H1 (cell line): ENCODE measurements at regions not wholly inside any gene's neighbourhood (a gene's known extent, or its start where the extent isn't known, plus 50 kb on each side); places are given as distances from the start of the nearest gene placed in this dataset.

Experiments
- CTCF ChIA-PET: fragments of 300-600 bp; sonication (Branson Sonifier 250); formaldehyde crosslinking; loops from one replicate; lab custom pipeline; 2021; ENCODE audit not compliant: partially characterized antibody; lab: Charles Lee
- POLR2A ChIA-PET: fragments of 300-600 bp; sonication (Branson Sonifier 250); formaldehyde crosslinking; loops from one replicate; lab custom pipeline; 2021; ENCODE audit warnings: inconsistent platforms; ENCODE audit not compliant: partially characterized antibody; lab: Charles Lee
- DNase-seq, 2 experiments: peaks; one replicate each; pipeline versions ENCODE4 v3.0.0 to v3.0.0-alpha.2; 2010 to 2022; ENCODE audit warnings: low spot score in 2 of 2, low read depth in 1 of 2, mixed read lengths in 1 of 2
- FAIRE-seq: peaks from 2 replicates; lab custom pipeline; 2011; peaks lifted over from hg19 to GRCh38; lab: Jason Lieb, UNC
- H2AFZ ChIP-seq: 2 replicates; pipeline ENCODE4 v1.8.1; 2012; ENCODE audit warnings: low read length, inconsistent platforms
- H2AK5ac ChIP-seq: 2 replicates; pipeline ENCODE4 v1.6.1; 2013; ENCODE audit warnings: low read depth, low read length
- H2BK120ac ChIP-seq: replicated peaks from 2 replicates; pipeline ENCODE3; 2013; ENCODE audit warnings: low read depth, low read length, inconsistent platforms
- H2BK12ac ChIP-seq: 2 replicates; pipeline ENCODE4 v1.6.1; 2013; ENCODE audit warnings: low read depth, low read length
- H2BK15ac ChIP-seq: 2 replicates; pipeline ENCODE4 v1.6.1; 2013; ENCODE audit warnings: low read length
- H2BK20ac ChIP-seq: 2 replicates; pipeline ENCODE4 v1.6.1; 2013; ENCODE audit warnings: low read length
- H2BK5ac ChIP-seq: 2 replicates; pipeline ENCODE4 v1.6.1; 2013; ENCODE audit warnings: low read depth, low read length
- H3K14ac ChIP-seq: 2 replicates; pipeline ENCODE4 v1.6.1; 2013; ENCODE audit warnings: inconsistent platforms; ENCODE audit not compliant: insufficient read length
- H3K18ac ChIP-seq: 2 replicates; pipeline ENCODE4 v1.6.1; 2013; ENCODE audit warnings: low read length; ENCODE audit errors: extremely low read depth
- H3K23ac ChIP-seq: 2 replicates; pipeline ENCODE4 v1.6.1; 2013; ENCODE audit warnings: inconsistent platforms; ENCODE audit not compliant: insufficient read length
- H3K23me2 ChIP-seq: 2 replicates; pipeline ENCODE4 v1.6.1; 2013; ENCODE audit warnings: low read depth, low read length
- H3K27ac ChIP-seq: 2 replicates; pipeline ENCODE4 v1.6.1; 2011; ENCODE audit warnings: low read depth, low read length, inconsistent platforms
- H3K27me3 ChIP-seq, 4 experiments: replicated peaks in 1 of 4; 1 replicate in 1 of 4; 2 replicates in 3 of 4; pipeline versions ENCODE4 v1.6.1 to v1.8.1; 2011 to 2013; ENCODE audit warnings: low read length in 3 of 4, mild to moderate bottlenecking in 3 of 4, inconsistent platforms in 2 of 4, mixed read lengths in 2 of 4, moderate library complexity in 1 of 4; ENCODE audit not compliant: control insufficient read depth in 3 of 4, insufficient read depth in 3 of 4; ENCODE audit errors: extremely low read depth in 1 of 4
- H3K36me3 ChIP-seq, 4 experiments: 2 replicates each; pipeline versions ENCODE4 v1.6.1 to v1.8.1; 2011 to 2013; ENCODE audit warnings: mild to moderate bottlenecking in 4 of 4, low read length in 3 of 4, moderate library complexity in 2 of 4, control low read depth in 1 of 4, inconsistent platforms in 1 of 4; ENCODE audit not compliant: insufficient read depth in 4 of 4, control insufficient read depth in 2 of 4
- H3K4ac ChIP-seq: replicated peaks from 2 replicates; pipeline ENCODE3; 2013; ENCODE audit warnings: low read length, low read depth, mixed read lengths, inconsistent platforms; ENCODE audit not compliant: insufficient read length
- H3K4me1 ChIP-seq, 4 experiments: replicated peaks in 1 of 4; 1 replicate in 1 of 4; 2 replicates in 3 of 4; pipeline versions ENCODE4 v1.6.1 to v1.8.1; 2011 to 2013; ENCODE audit warnings: low read length in 3 of 4, inconsistent platforms in 2 of 4, mixed read lengths in 1 of 4; ENCODE audit not compliant: insufficient read depth in 4 of 4, control insufficient read depth in 3 of 4
- H3K4me2 ChIP-seq, 2 experiments: 2 replicates each; pipeline versions ENCODE4 v1.6.1 to v1.8.1; 2011 to 2013; ENCODE audit warnings: low read depth in 2 of 2, low read length in 2 of 2, control low read depth in 1 of 2, inconsistent platforms in 1 of 2, mild to moderate bottlenecking in 1 of 2; ENCODE audit not compliant: insufficient read depth in 1 of 2
- H3K4me3 ChIP-seq, 4 experiments: fragments of 200-600, 300-600 bp in 1 of 4; sonication (generic), shearing (Covaris generic), sonication (Bioruptor Twin) in 1 of 4; 2 replicates each; pipeline versions ENCODE4 v1.5.1 to v1.8.1; 2011 to 2016; ENCODE audit warnings: low read length in 4 of 4, low read depth in 3 of 4, control low read depth in 2 of 4, inconsistent platforms in 2 of 4, mild to moderate bottlenecking in 2 of 4, mixed read lengths in 1 of 4, moderate library complexity in 1 of 4; ENCODE audit not compliant: insufficient read depth in 2 of 4; ENCODE audit errors: extremely low read depth in 1 of 4
- H3K56ac ChIP-seq: replicated peaks from 2 replicates; pipeline ENCODE3; 2013; ENCODE audit warnings: low read depth, mild to moderate bottlenecking, mixed read lengths, low read length, inconsistent platforms; ENCODE audit not compliant: insufficient read length
- H3K79me1 ChIP-seq: 2 replicates; pipeline ENCODE4 v1.6.1; 2013; ENCODE audit warnings: low read depth, low read length, control low read depth
- H3K79me2 ChIP-seq, 2 experiments: 2 replicates each; pipeline versions ENCODE4 v1.6.1 to v1.8.1; 2012 to 2013; ENCODE audit warnings: low read length in 2 of 2, mild to moderate bottlenecking in 2 of 2, inconsistent platforms in 1 of 2; ENCODE audit not compliant: insufficient read depth in 2 of 2, control insufficient read depth in 1 of 2
- H3K9ac ChIP-seq, 4 experiments: replicated peaks in 1 of 4; 1 replicate in 1 of 4; 2 replicates in 3 of 4; pipeline versions ENCODE4 v1.6.1 to v1.8.1; 2011 to 2013; ENCODE audit warnings: low read depth in 3 of 4, low read length in 3 of 4, control low read depth in 2 of 4, mild to moderate bottlenecking in 2 of 4, moderate library complexity in 2 of 4, inconsistent platforms in 1 of 4; ENCODE audit errors: extremely low read depth in 1 of 4
- H3K9me3 ChIP-seq, 2 experiments: 2 replicates each; pipeline versions ENCODE4 v1.6.1 to v1.8.1; 2012 to 2013; ENCODE audit warnings: mild to moderate bottlenecking in 2 of 2, moderate library complexity in 2 of 2, control low read depth in 1 of 2, inconsistent platforms in 1 of 2, low read depth in 1 of 2, low read length in 1 of 2, mixed read lengths in 1 of 2; ENCODE audit not compliant: insufficient read depth in 2 of 2
- H4K20me1 ChIP-seq, 2 experiments: replicated peaks in 1 of 2; 2 replicates each; pipeline versions ENCODE3 to v1.8.1; 2011 to 2013; ENCODE audit warnings: inconsistent platforms in 2 of 2, low read length in 2 of 2, mild to moderate bottlenecking in 1 of 2; ENCODE audit not compliant: insufficient read depth in 2 of 2, control insufficient read depth in 1 of 2
- H4K5ac ChIP-seq: 2 replicates; pipeline ENCODE4 v1.6.1; 2013; ENCODE audit warnings: low read length, low read depth, mixed read lengths, inconsistent platforms; ENCODE audit not compliant: insufficient read length
- H4K8ac ChIP-seq: 2 replicates; pipeline ENCODE4 v1.8.0; 2013; ENCODE audit warnings: mild to moderate bottlenecking, moderate library complexity, low read length, inconsistent platforms; ENCODE audit not compliant: insufficient read depth; ENCODE audit errors: extremely low read depth
- H4K91ac ChIP-seq: replicated peaks from 2 replicates; pipeline ENCODE3; 2013; ENCODE audit warnings: low read length, mixed read lengths, inconsistent platforms; ENCODE audit not compliant: insufficient read length
- POLR2AphosphoS5 ChIP-seq: IDR thresholded peaks from 2 replicates; pipeline ENCODE4 v1.6.1; 2011; ENCODE audit warnings: low read depth, low read length

- Histone ChIP-seq H3K9me3 (no peaks in the 10 kb centered on the region), H4K5ac (no peak overlapping the region), H2BK15ac (no peak overlapping the region), H3K23me2 (no peaks in the 10 kb centered on the region), H3K36me3 (no peaks in the 10 kb centered on the region), H2BK5ac (no peak overlapping the region), H3K79me1 (no peaks in the 10 kb centered on the region), H3K4ac (no peak overlapping the region), H3K56ac (no peak overlapping the region), H2BK120ac (no peak overlapping the region), H3K23ac (no peak overlapping the region), H3K27me3 (no peaks in the 10 kb centered on the region), H4K20me1 (no peaks in the 10 kb centered on the region), H2AK5ac (no peak overlapping the region), H2BK12ac (no peak overlapping the region), H3K18ac (no peak overlapping the region), H3K4me1 (no peaks in the 10 kb centered on the region), H3K79me2 (no peaks in the 10 kb centered on the region), H3K4me3 (no peak overlapping the region), H2BK20ac (no peak overlapping the region), H3K27ac (no peak overlapping the region), H3K4me2 (no peak overlapping the region), H3K9ac (no peak overlapping the region), H4K91ac (no peak overlapping the region), H4K8ac (no peak overlapping the region), H2AFZ (no peak overlapping the region), H3K14ac (no peak overlapping the region)
- FAIRE-seq, result no peak
- ChIA-PET POLR2A (no interaction called here), CTCF (no interaction called here)
- DNase-seq, result no peak
- no peak for TF ChIP-seq POLR2AphosphoS5
These were observed 510.2 kb upstream of the ZWINT start for GRCh38 chr10:56871160-56871668.
